ENCODE measurements at regions not wholly inside any gene's neighbourhood (a gene's known extent, or its start where the extent isn't known, plus 50 kb on each side); places are given as distances from the start of the nearest gene placed in this dataset.

DNA sequence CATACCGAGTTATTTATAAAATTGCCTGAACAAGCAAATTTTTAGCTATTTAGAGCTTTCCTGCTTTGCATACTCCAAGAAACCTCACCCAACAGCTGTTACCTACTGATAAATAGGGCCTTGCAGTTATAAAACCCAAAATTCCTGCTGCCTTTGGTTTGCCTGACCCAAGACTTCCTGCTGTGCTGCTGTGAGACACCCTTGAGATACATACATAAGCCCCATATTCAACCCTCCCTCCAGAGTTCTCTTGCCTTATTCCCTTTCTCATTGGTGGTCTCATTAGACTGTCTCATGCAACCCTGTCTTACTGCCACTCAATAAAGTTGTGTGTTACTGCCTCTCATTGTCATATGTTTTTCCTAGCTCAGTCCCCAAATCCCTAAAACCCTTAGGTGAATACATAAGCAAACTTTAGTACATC, 677.6 kb downstream of the UQCRFS1 start:
- 58 to 70% (median 63%) methylated on average over 1 of the region's 1 CpG for WGBS, 3 donors
- intact Hi-C loops (cut with DNase I) = no loop called here
- peaks cover 7% of the 10 kb centered on the region for H3K9me3 ChIP-seq
- TF ChIP-seq, protein P1, sequence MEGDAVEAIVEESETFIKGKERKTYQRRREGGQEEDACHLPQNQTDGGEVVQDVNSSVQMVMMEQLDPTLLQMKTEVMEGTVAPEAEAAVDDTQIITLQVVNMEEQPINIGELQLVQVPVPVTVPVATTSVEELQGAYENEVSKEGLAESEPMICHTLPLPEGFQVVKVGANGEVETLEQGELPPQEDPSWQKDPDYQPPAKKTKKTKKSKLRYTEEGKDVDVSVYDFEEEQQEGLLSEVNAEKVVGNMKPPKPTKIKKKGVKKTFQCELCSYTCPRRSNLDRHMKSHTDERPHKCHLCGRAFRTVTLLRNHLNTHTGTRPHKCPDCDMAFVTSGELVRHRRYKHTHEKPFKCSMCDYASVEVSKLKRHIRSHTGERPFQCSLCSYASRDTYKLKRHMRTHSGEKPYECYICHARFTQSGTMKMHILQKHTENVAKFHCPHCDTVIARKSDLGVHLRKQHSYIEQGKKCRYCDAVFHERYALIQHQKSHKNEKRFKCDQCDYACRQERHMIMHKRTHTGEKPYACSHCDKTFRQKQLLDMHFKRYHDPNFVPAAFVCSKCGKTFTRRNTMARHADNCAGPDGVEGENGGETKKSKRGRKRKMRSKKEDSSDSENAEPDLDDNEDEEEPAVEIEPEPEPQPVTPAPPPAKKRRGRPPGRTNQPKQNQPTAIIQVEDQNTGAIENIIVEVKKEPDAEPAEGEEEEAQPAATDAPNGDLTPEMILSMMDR (IDR thresholded peaks at IDR 0.05) = no peak
- no peaks in the 10 kb centered on the region for H3K36me3 ChIP-seq (ENCODE audit: insufficient read depth in 1 of 2, low read depth in 1 of 2)
- no peak overlapping the region for H3K4me3 ChIP-seq
- H3K27ac ChIP-seq = no peak overlapping the region
- no peaks in the 10 kb centered on the region for H3K27me3 ChIP-seq (ENCODE audit: insufficient read depth in 3 of 3, low read length in 2 of 3)
- ATAC-seq (no peak), DNase-seq (no peak)
- H3K4me1 ChIP-seq = no peaks in the 10 kb centered on the region

DNA sequence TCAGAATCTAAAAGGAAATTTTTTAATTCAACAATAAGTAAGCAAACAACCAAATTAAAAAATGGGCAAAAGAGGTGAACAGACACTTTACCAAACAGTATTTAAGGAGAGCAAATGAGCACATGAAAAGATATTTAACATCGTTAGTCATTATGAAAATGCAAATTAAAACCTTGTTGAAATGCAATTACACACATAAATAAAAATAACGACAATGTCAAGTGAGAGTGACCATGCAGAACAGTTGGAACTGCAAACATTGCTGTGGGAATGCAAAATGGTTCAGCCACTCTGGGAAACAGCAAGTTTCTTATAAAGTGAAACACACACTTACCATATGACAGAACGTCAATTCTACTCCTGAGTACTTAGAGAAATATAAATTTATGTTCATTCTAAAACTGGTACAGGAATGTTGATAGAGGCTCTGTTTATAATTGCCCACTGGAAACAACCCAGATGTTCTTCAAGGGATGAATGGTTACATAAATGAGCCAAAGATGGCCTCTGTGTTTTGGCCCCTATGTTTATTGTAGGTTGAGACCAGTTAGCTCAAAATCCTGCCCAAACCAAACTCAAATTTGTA, 678.1 kb downstream of the UQCRFS1 start:
- DNase-seq (no peak), ATAC-seq (no peak)
- no peak overlapping the region for H3K4me3 ChIP-seq
- WGBS, 3 donors = 75 to 77% (median 76%) methylated on average over 3 of the region's 3 CpGs
- no peak overlapping the region for H3K27ac ChIP-seq
- no peaks in the 10 kb centered on the region for H3K4me1 ChIP-seq
- TF ChIP-seq, protein P1 (IDR thresholded peaks at IDR 0.05) = no peak
- no peaks in the 10 kb centered on the region for H3K27me3 ChIP-seq (ENCODE audit: insufficient read depth in 3 of 3, low read length in 2 of 3)
- H3K36me3 ChIP-seq (ENCODE audit: insufficient read depth in 1 of 2, low read depth in 1 of 2) = no peaks in the 10 kb centered on the region
- H3K9me3 ChIP-seq = peaks cover 7% of the 10 kb centered on the region
- intact Hi-C loops (cut with DNase I) = no loop called here

DNA sequence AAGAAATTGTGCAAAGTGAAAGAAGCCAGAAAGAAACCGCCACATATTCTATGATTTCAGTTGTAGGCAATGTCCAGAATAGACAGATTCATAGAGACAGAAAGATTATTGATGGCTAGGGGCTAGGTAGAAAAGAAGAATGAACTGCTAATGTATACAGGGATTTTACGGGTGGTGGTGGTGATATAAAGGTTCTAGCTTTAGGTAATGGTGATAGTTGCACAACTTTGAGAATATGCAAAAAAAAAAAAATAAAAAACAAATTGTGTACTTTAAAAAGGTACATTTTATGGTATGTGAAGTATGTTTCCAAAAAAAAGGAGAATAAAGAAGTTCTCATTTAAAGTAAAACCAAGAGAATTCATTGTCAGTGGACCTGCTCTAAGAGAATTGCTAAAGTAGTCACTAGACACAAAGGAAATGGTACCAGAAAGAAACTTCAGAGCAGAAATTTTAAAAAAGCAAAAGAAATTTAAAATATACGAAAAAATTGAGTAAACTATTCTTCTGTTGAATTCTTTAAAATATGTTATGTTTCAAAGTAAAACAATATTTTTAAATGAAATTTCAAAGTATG, 680.1 kb downstream of the UQCRFS1 start:
- intact Hi-C loops (cut with DNase I) = no loop called here
- no peaks in the 10 kb centered on the region for H3K36me3 ChIP-seq (ENCODE audit: insufficient read depth in 1 of 2, low read depth in 1 of 2)
- ATAC-seq = no peak
- no peak for DNase-seq
- TF ChIP-seq, protein P1 (IDR thresholded peaks at IDR 0.05) = no peak
- H3K9me3 ChIP-seq = peaks cover 7% of the 10 kb centered on the region
- 61 to 64% (median 63%) methylated on average over 3 of the region's 3 CpGs for WGBS, 3 donors
- no peak overlapping the region for H3K27ac ChIP-seq
- H3K4me1 ChIP-seq = no peaks in the 10 kb centered on the region
- no peak overlapping the region for H3K4me3 ChIP-seq
- H3K27me3 ChIP-seq (ENCODE audit: insufficient read depth in 3 of 3, low read length in 2 of 3) = no peaks in the 10 kb centered on the region

DNA sequence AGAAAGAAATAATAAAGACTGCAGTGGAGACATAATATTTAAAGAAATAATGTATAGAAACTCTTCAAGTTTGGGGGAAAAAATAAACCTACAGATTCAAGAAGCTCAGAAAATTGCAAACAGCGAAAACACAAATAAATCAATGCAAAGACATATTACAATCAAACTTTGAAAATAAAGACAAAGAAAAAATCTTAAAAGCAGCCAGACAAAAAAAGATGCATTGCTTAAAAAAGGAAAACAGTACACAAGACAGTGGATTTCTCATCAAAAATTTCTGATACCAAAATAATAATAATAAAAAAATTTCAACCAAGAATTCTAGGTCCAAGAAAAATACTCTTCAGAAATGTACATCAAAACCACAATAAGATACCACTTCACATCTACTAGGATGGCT, 681.0 kb downstream of the UQCRFS1 start:
- WGBS, 3 donors = 88 to 97% (median 97%) methylated on average over 1 of the region's 1 CpG
- no peaks in the 10 kb centered on the region for H3K4me1 ChIP-seq
- intact Hi-C loops (cut with DNase I) = no loop called here
- H3K27ac ChIP-seq = no peak overlapping the region
- TF ChIP-seq, protein P1 (IDR thresholded peaks at IDR 0.05) = no peak
- H3K9me3 ChIP-seq = no peaks in the 10 kb centered on the region
- H3K27me3 ChIP-seq (ENCODE audit: insufficient read depth in 3 of 3, low read length in 2 of 3) = no peaks in the 10 kb centered on the region
- H3K36me3 ChIP-seq (ENCODE audit: insufficient read depth in 1 of 2, low read depth in 1 of 2) = no peaks in the 10 kb centered on the region
- H3K4me3 ChIP-seq = no peak overlapping the region
- DNase-seq (no peak), ATAC-seq (no peak)

Data from psoas muscle (tissue), 7 donors.